ENCODE measurements at regions not wholly inside any gene's neighbourhood (a gene's known extent, or its start where the extent isn't known, plus 50 kb on each side); places are given as distances from the start of the nearest gene placed in this dataset.

DNA sequence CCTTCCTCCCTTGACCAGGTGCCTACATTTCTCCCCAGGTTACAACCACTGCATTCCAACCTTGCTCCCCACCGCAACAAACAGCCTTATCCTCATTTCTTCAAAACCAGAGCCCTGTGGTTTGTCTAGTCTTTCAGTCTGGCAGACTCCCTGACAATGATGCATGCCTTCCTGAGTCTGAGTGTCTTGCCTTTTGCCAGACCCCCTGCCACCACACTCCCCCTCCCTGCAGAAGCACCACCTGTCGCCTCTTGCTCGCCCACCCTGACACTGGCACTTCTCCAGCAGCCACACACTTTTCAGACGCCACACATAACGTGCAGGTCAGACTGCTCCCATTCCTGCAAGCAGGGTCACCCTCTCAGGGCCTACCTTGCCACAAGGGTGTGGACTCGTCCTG is 349.2 kb upstream of the NOCT start:
- TF ChIP-seq CTCF (conservative IDR thresholded peaks at IDR 0.05; ENCODE audit: low read length), result no peak
- no peak for DNase-seq (ENCODE audit: low read depth)
- H3K4me3 ChIP-seq (ENCODE audit: low read length), result no peak overlapping the region

- DNase-seq (ENCODE audit: low read depth), result no peak
- no peak for TF ChIP-seq CTCF (conservative IDR thresholded peaks at IDR 0.05; ENCODE audit: low read length)
- no peak overlapping the region for H3K4me3 ChIP-seq (ENCODE audit: low read length)
Measured at GRCh38 chr4:138665851-138666250, 349.7 kb upstream of the NOCT start.

DNA sequence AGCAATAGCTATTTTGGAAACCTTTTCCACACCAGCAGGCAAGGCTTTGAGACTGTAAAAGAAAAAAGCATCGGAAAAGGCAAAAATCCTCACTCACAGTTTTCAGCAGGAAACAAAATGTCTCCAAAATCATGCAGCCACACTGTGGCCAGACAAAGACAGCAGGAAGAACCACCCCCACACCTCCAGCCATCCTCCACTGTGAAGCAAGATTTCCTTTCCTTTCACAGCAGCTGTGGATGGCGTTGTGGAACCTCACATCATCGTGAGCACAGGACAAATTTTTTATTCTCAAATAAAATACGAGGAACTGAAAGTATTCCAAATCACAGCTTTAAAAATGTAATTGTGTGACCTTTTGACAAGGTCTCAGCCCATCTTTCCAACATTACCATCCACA is 351.7 kb upstream of the NOCT start:
- no peak for DNase-seq (ENCODE audit: low read depth)
- TF ChIP-seq CTCF (conservative IDR thresholded peaks at IDR 0.05; ENCODE audit: low read length), result no peak
- H3K4me3 ChIP-seq (ENCODE audit: low read length), result no peak overlapping the region

DNA sequence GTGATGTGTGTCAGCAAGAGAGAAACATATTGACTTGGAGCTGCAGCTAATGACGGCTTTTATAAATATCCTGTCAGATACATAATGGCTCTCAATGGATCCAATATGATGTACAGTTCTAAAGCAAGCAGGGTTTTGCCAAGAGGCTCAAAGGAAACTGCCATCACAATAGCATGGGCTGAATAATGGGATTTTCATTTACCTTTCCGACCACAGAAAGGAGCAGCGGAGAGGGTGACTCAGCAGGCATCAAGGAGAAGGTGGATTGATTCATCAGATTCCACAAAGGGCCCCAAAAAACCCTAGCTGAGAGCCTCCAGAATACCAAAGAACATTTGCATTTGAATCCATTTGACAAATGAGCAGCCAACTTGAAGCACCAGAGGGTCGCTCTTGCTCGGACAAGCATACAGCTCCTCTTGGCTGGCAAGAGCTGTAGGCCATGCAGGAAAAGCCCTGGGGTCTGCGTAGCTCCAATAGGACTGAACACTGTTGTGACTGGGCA is 355.7 kb upstream of the NOCT start:
- no peak overlapping the region for H3K4me3 ChIP-seq (ENCODE audit: low read length)
- TF ChIP-seq CTCF (conservative IDR thresholded peaks at IDR 0.05; ENCODE audit: low read length), result no peak
- no peak for DNase-seq (ENCODE audit: low read depth)

DNA sequence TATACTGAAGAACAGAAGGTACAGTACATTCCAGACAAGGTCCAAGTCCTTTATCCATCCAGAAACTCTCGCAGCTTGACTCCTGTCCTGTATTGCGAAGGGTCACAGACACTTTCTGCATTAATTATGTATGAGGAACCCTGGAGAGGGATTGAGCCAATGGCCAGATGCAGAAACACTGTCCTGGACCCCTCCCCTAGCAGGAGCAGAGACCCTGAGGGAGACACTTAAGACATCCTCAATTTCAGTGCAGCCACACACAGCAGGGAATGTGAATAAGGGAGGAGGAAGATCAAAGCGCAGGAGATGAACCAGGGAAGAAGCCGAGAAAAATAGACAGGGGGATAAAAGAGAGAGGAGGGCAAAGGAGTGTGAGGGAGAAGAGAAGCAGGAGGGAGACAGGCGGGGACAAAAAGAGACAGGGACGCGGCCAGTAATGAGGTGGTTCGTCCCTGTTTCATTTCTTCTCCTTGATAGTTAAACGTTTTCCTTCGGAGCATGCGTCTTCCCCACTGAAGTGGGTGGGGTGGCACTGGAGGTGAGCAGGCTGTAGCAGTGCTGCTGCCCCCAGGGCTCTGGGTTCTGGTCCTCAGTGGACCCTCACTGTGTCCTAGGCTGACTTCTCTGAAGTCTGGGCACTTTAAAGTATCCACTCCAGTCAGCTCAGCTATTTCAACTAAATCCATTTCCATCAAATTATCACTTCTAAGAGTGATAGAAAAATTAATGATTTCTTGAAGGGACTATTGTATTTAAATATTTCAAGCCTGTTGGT is 356.4 kb upstream of the NOCT start:
- no peak overlapping the region for H3K4me3 ChIP-seq (ENCODE audit: low read length)
- no peak for DNase-seq (ENCODE audit: low read depth)
- no peak for TF ChIP-seq CTCF (conservative IDR thresholded peaks at IDR 0.05; ENCODE audit: low read length)

DNA sequence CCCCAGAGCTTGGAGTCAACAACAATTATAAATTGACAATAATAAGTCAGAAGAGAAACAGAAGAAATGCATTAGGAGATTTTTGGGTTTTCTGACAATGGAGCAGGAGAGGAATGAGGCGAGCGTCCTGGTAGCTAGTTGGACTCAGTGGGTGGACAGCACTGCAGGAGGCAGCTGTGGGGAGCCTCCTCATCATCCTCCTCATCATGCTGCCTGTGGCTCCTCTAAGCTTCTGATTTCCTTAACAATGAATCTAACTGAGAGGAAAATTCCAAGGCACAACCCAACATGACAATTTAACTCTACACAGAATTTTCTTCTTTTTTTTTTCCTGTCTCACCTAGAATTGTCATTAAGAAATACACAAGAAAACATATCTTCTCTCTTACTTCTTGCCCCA is 357.1 kb upstream of the NOCT start:
- no peak overlapping the region for H3K4me3 ChIP-seq (ENCODE audit: low read length)
- DNase-seq (ENCODE audit: low read depth), result no peak
- TF ChIP-seq CTCF (conservative IDR thresholded peaks at IDR 0.05; ENCODE audit: low read length), result no peak

DNA sequence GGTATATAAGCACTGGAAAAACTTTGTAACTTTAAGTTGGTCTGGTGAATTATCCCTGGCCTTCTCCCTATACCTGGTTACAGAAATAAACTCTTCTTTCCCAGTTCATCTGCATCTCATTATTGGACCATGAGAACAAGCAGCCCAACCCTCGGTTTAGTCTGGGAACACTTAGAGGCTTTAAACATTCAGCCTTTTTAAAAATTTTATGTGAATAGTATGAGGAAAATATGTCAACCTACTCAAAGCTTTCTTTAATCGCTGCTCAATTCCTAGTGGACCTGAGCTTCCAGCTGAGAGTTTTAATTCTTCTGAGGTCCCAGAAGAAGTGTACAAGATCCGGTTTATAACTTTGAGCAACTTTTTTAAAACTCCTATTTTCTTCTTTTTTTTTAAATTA is 358.6 kb upstream of the NOCT start:
- H3K4me3 ChIP-seq (ENCODE audit: low read length), result no peak overlapping the region
- DNase-seq (ENCODE audit: low read depth), result no peak
- no peak for TF ChIP-seq CTCF (conservative IDR thresholded peaks at IDR 0.05; ENCODE audit: low read length)
